ENCODE measurements at regions not wholly inside any gene's neighbourhood (a gene's known extent, or its start where the extent isn't known, plus 50 kb on each side); places are given as distances from the start of the nearest gene placed in this dataset.

GRCh38 chr3:159149633-159150032 is 347.8 kb downstream of the MFSD1 start:
- TF ChIP-seq SIN3A (IDR thresholded peaks at IDR 0.05; ENCODE audit: low read depth) (no peak), CTCF (IDR thresholded peaks at IDR 0.05 in 2 of 3, conservative IDR thresholded peaks at IDR 0.05 in 1 of 3; ENCODE audit: borderline replicate concordance in 1 of 3, insufficient read depth in 1 of 3, low read depth in 2 of 3, low read length in 2 of 3) (no peak), JUND (IDR thresholded peaks at IDR 0.05) (no peak), POLR2A (IDR thresholded peaks at IDR 0.05; ENCODE audit: borderline replicate concordance, extremely low read depth, insufficient read depth, insufficient read length) (no peak), SRF (IDR thresholded peaks at IDR 0.05; ENCODE audit: low read depth) (no peak), EZH2 (IDR thresholded peaks at IDR 0.05) (no peak), POLR2AphosphoS5 (IDR thresholded peaks at IDR 0.05; ENCODE audit: low read depth, low read length) (no peak), TCF7L2 (IDR thresholded peaks at IDR 0.05; ENCODE audit: borderline replicate concordance, extremely low read depth, insufficient read depth, insufficient read length) (no peak), ZNF274 (IDR thresholded peaks at IDR 0.05; ENCODE audit: low read depth, low read length) (no peak), REST (IDR thresholded peaks at IDR 0.05; ENCODE audit: low read depth) (no peak)
- TF ChIP-seq, protein P1, sequence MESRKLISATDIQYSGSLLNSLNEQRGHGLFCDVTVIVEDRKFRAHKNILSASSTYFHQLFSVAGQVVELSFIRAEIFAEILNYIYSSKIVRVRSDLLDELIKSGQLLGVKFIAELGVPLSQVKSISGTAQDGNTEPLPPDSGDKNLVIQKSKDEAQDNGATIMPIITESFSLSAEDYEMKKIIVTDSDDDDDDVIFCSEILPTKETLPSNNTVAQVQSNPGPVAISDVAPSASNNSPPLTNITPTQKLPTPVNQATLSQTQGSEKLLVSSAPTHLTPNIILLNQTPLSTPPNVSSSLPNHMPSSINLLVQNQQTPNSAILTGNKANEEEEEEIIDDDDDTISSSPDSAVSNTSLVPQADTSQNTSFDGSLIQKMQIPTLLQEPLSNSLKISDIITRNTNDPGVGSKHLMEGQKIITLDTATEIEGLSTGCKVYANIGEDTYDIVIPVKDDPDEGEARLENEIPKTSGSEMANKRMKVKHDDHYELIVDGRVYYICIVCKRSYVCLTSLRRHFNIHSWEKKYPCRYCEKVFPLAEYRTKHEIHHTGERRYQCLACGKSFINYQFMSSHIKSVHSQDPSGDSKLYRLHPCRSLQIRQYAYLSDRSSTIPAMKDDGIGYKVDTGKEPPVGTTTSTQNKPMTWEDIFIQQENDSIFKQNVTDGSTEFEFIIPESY (IDR thresholded peaks at IDR 0.05; ENCODE audit: extremely low read depth, insufficient replicate concordance, low read length) = no peak
- TF ChIP-seq, protein P2, sequence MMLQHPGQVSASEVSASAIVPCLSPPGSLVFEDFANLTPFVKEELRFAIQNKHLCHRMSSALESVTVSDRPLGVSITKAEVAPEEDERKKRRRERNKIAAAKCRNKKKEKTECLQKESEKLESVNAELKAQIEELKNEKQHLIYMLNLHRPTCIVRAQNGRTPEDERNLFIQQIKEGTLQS (IDR thresholded peaks at IDR 0.05) = no peak
- TF ChIP-seq, protein P3, sequence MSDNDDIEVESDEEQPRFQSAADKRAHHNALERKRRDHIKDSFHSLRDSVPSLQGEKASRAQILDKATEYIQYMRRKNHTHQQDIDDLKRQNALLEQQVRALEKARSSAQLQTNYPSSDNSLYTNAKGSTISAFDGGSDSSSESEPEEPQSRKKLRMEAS (IDR thresholded peaks at IDR 0.05) = no peak

All from HCT116 (cell line).